ENCODE measurements at regions not wholly inside any gene's neighbourhood (a gene's known extent, or its start where the extent isn't known, plus 50 kb on each side); places are given as distances from the start of the nearest gene placed in this dataset.

- H3K4me3 ChIP-seq (ENCODE audit: low read depth, low read length), result no peak overlapping the region
- CTCF ChIA-PET, result interaction anchor here (1.4 kb wide), 1 partner anchor 15 kb away, joined by 4 read pairs; no protein-coding TSS in a partner anchor
- no peak for TF ChIP-seq CTCF (IDR thresholded peaks at IDR 0.05; ENCODE audit: insufficient read depth, low read length, missing control alignments)
- DNase-seq (ENCODE audit: low read depth, low spot score), result no peak
- POLR2A ChIA-PET, result no interaction called here
Observed at GRCh38 chr1:221510793-221511503, 230.9 kb downstream of the DUSP10 start.

- no peak for DNase-seq (ENCODE audit: low read depth, low spot score)
- ChIA-PET CTCF (interaction anchor here (1.4 kb wide), 1 partner anchor 16 kb away, joined by 4 read pairs; no protein-coding TSS in a partner anchor), POLR2A (no interaction called here)
- H3K4me3 ChIP-seq (ENCODE audit: low read depth, low read length), result no peak overlapping the region
- TF ChIP-seq CTCF (IDR thresholded peaks at IDR 0.05; ENCODE audit: insufficient read depth, low read length, missing control alignments), result no peak
Observed at GRCh38 chr1:221511797-221512196, 230.1 kb downstream of the DUSP10 start.

GRCh38 chr1:221514806-221515205 lies 227.1 kb downstream of the DUSP10 start:
- CTCF ChIA-PET, result interaction anchor here (1.0 kb wide), 1 partner anchor 79 kb away, joined by 3 read pairs; no protein-coding TSS in a partner anchor
- POLR2A ChIA-PET, result no interaction called here
- no peak for TF ChIP-seq CTCF (IDR thresholded peaks at IDR 0.05; ENCODE audit: insufficient read depth, low read length, missing control alignments)
- no peak overlapping the region for H3K4me3 ChIP-seq (ENCODE audit: low read depth, low read length)
- no peak for DNase-seq (ENCODE audit: low read depth, low spot score)

- CTCF ChIA-PET, result interaction anchor here (1.0 kb wide), 1 partner anchor 80 kb away, joined by 3 read pairs; no protein-coding TSS in a partner anchor
- DNase-seq (ENCODE audit: low read depth, low spot score), result no peak
- POLR2A ChIA-PET, result no interaction called here
- TF ChIP-seq CTCF (IDR thresholded peaks at IDR 0.05; ENCODE audit: insufficient read depth, low read length, missing control alignments), result no peak
- H3K4me3 ChIP-seq (ENCODE audit: low read depth, low read length), result no peak overlapping the region
Observed at GRCh38 chr1:221515496-221515895, 226.4 kb downstream of the DUSP10 start.

- DNase-seq (ENCODE audit: low read depth, low spot score), result no peak
- ChIA-PET CTCF (interaction anchor here (0.8 kb wide), 1 partner anchor 40 kb away, joined by 3 read pairs; no protein-coding TSS in a partner anchor), POLR2A (interaction anchor here (0.6 kb wide), 1 partner anchor 872 kb away, joined by 3 read pairs; no protein-coding TSS in a partner anchor)
- no peak for TF ChIP-seq CTCF (IDR thresholded peaks at IDR 0.05; ENCODE audit: insufficient read depth, low read length, missing control alignments)
- no peak overlapping the region for H3K4me3 ChIP-seq (ENCODE audit: low read depth, low read length)
Observed at GRCh38 chr1:221517961-221518360, 223.9 kb downstream of the DUSP10 start.

GRCh38 chr1:221520250-221520649 lies 221.6 kb downstream of the DUSP10 start:
- no peak for TF ChIP-seq CTCF (IDR thresholded peaks at IDR 0.05; ENCODE audit: insufficient read depth, low read length, missing control alignments)
- CTCF ChIA-PET, result no interaction called here
- no peak for DNase-seq (ENCODE audit: low read depth, low spot score)
- no peak overlapping the region for H3K4me3 ChIP-seq (ENCODE audit: low read depth, low read length)
- POLR2A ChIA-PET, result no interaction called here

Measured in AG04449 (cell line).